ENCODE measurements at regions not wholly inside any gene's neighbourhood (a gene's known extent, or its start where the extent isn't known, plus 50 kb on each side); places are given as distances from the start of the nearest gene placed in this dataset.
"Not testable (repeated sequence)": the region's sequence is repeated elsewhere in the genome, so short reads cannot be mapped to it uniquely, and the experiment has no call there.

GRCh38 chr21:8194042-8194441, 2327.3 kb upstream of the TPTE start:
- DNase-seq (ENCODE audit: low read depth in 2 of 2) = not testable (repeated sequence)

- not testable (repeated sequence) for DNase-seq (ENCODE audit: low read depth in 2 of 2)
Observed at GRCh38 chr21:8197377-8198027, 2323.9 kb upstream of the TPTE start.

GRCh38 chr21:8205094-8205891, 2316.1 kb upstream of the TPTE start:
- not testable (repeated sequence) for DNase-seq (ENCODE audit: low read depth in 2 of 2)

GRCh38 chr21:8205892-8206188, 2315.5 kb upstream of the TPTE start:
- not testable (repeated sequence) for DNase-seq (ENCODE audit: low read depth in 2 of 2)

DNA sequence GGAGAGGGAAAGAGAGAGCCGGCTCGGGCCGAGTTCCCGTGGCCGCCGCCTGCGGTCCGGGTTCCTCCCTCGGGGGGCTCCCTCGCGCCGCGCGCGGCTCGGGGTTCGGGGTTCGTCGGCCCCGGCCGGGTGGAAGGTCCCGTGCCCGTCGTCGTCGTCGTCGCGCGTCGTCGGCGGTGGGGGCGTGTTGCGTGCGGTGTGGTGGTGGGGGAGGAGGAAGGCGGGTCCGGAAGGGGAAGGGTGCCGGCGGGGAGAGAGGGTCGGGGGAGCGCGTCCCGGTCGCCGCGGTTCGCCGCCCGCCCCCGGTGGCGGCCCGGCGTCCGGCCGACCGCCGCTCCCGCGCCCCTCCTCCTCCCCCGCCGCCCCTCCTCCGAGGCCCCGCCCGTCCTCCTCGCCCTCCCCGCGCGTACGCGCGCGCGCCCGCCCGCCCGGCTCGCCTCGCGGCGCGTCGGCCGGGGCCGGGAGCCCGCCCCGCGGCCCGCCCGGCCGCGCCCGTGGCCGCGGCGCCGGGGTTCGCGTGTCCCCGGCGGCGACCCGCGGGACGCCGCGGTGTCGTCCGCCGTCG, 2308.3 kb upstream of the TPTE start:
- DNase-seq (ENCODE audit: low read depth in 2 of 2) = peak in 1 of 2 donors; percentile 87

DNA sequence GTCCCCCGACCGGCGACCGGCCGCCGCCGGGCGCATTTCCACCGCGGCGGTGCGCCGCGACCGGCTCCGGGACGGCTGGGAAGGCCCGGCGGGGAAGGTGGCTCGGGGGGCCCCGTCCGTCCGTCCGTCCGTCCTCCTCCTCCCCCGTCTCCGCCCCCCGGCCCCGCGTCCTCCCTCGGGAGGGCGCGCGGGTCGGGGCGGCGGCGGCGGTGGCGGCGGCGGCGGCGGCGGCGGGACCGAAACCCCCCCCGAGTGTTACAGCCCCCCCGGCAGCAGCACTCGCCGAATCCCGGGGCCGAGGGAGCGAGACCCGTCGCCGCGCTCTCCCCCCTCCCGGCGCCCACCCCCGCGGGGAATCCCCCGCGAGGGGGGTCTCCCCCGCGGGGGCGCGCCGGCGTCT, 2306.8 kb upstream of the TPTE start:
- DNase-seq (ENCODE audit: low read depth in 2 of 2) = not testable (repeated sequence)

- not testable (repeated sequence) for DNase-seq (ENCODE audit: low read depth in 2 of 2)
Observed at GRCh38 chr21:8229366-8230150, 2291.8 kb upstream of the TPTE start.

DNA sequence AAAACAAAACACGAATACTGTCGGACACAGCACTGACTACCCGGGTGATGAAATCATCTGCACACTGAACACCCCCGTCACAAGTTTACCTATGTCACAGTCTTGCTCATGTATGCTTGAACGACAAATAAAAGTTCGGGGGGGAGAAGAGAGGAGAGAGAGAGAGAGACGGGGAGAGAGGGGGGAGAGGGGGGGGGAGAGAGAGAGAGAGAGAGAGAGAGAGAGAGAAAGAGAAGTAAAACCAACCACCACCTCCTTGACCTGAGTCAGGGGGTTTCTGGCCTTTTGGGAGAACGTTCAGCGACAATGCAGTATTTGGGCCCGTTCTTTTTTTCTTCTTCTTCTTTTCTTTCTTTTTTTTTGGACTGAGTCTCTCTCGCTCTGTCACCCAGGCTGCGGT, 2290.1 kb upstream of the TPTE start:
- DNase-seq (ENCODE audit: low read depth in 2 of 2) = not testable (repeated sequence)

- DNase-seq (ENCODE audit: low read depth in 2 of 2) = not testable (repeated sequence)
Observed at GRCh38 chr21:8233000-8233399, 2288.4 kb upstream of the TPTE start.

GRCh38 chr21:8234059-8234458, 2287.3 kb upstream of the TPTE start:
- not testable (repeated sequence) for DNase-seq (ENCODE audit: low read depth in 2 of 2)

- DNase-seq (ENCODE audit: low read depth in 2 of 2) = not testable (repeated sequence)
Observed at GRCh38 chr21:8244723-8245641, 2276.4 kb upstream of the TPTE start.

DNA sequence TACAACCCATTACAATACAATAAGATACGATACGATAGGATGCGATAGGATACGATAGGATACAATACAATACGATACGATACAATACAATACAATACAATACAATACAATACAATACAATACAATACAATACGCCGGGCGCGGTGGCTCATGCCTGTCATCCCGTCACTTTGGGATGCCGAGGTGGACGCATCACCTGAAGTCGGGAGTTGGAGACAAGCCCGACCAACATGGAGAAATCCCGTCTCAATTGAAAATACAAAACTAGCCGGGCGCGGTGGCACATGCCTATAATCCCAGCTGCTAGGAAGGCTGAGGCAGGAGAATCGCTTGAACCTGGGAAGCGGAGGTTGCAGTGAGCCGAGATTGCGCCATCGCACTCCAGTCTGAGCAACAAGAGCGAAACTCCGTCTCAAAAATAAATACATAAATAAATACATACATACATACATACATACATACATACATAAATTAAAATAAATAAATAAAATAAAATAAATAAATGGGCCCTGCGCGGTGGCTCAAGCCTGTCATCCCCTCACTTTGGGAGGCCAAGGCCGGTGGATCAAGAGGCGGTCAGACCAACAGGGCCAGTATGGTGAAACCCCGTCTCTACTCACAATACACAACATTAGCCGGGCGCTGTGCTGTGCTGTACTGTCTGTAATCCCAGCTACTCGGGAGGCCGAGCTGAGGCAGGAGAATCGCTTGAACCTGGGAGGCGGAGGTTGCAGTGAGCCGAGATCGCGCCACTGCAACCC, 2275.6 kb upstream of the TPTE start:
- DNase-seq (ENCODE audit: low read depth in 2 of 2) = not testable (repeated sequence)

- DNase-seq (ENCODE audit: low read depth in 2 of 2) = not testable (repeated sequence)
Observed at GRCh38 chr21:8251701-8252100, 2269.7 kb upstream of the TPTE start.

DNA sequence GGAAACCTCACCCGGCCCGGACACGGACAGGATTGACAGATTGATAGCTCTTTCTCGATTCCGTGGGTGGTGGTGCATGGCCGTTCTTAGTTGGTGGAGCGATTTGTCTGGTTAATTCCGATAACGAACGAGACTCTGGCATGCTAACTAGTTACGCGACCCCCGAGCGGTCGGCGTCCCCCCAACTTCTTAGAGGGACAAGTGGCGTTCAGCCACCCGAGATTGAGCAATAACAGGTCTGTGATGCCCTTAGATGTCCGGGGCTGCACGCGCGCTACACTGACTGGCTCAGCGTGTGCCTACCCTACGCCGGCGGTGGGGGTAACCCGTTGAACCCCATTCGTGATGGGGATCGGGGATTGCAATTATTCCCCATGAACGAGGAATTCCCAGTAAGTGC, 2266.3 kb upstream of the TPTE start:
- DNase-seq (ENCODE audit: low read depth in 2 of 2) = not testable (repeated sequence)

GRCh38 chr21:8257083-8257799, 2264.1 kb upstream of the TPTE start:
- DNase-seq (ENCODE audit: low read depth in 2 of 2) = not testable (repeated sequence)

DNA sequence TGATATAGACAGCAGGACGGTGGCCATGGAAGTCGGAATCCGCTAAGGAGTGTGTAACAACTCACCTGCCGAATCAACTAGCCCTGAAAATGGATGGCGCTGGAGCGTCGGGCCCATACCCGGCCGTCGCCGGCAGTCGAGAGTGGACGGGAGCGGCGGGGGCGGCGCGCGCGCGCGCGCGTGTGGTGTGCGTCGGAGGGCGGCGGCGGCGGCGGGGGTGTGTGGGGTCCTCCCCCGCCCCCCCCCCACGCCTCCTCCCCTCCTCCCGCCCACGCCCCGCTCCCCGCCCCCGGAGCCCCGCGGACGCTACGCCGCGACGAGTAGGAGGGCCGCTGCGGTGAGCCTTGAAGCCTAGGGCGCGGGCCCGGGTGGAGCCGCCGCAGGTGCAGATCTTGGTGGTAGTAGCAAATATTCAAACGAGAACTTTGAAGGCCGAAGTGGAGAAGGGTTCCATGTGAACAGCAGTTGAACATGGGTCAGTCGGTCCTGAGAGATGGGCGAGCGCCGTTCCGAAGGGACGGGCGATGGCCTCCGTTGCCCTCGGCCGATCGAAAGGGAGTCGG, 2261.2 kb upstream of the TPTE start:
- DNase-seq (ENCODE audit: low read depth in 2 of 2) = not testable (repeated sequence)

Data from stimulated activated CD8-positive, alpha-beta memory T cell treated with anti-CD3 and anti-CD28 coated beads, Interleukin-2, amount 100 ng/mL, for 48 hours (primary cell).